ENCODE measurements at regions not wholly inside any gene's neighbourhood (a gene's known extent, or its start where the extent isn't known, plus 50 kb on each side); places are given as distances from the start of the nearest gene placed in this dataset.

DNA sequence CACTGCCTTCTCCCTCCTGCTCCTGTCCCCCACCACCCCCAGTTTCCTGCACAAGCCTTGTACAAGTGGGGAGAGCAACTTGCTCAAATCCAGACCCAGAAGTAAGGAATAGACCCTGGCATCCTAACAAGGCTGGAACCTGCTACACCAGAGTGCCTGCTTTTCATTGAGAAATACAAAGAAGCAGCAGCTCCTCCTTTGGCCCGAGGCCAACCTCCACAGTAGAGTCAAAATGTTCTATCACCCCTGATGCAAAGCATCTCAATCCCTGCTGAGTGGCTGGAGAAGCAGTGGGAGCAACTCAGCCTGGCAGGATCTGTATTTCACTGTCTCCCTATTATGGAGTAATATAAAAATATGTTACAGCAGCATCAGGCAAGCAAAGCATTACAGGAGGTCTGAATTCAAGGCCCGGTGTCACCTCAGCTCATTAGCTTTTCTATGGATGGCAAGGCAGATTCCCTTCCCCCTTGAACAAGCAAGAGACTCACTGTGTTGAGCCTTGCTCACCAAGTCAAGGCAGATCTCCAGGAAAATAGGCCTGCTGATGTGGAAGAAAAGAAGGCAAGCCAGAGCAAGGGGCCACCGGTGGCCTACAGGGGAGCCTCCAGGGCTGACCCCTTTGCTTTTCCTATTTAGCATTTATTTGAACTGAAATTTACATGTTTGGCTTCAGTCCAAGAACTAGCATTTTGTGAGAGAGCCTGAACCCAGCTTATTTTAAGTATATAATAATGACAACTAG lies 186.3 kb upstream of the EGLN3 start:
- H3K36me3 Mint-ChIP-seq (ENCODE audit: low read depth, unreplicated experiment), result no peaks in the 10 kb centered on the region
- TF ChIP-seq, protein P1, sequence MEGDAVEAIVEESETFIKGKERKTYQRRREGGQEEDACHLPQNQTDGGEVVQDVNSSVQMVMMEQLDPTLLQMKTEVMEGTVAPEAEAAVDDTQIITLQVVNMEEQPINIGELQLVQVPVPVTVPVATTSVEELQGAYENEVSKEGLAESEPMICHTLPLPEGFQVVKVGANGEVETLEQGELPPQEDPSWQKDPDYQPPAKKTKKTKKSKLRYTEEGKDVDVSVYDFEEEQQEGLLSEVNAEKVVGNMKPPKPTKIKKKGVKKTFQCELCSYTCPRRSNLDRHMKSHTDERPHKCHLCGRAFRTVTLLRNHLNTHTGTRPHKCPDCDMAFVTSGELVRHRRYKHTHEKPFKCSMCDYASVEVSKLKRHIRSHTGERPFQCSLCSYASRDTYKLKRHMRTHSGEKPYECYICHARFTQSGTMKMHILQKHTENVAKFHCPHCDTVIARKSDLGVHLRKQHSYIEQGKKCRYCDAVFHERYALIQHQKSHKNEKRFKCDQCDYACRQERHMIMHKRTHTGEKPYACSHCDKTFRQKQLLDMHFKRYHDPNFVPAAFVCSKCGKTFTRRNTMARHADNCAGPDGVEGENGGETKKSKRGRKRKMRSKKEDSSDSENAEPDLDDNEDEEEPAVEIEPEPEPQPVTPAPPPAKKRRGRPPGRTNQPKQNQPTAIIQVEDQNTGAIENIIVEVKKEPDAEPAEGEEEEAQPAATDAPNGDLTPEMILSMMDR (IDR thresholded peaks at IDR 0.05; ENCODE audit: unreplicated experiment), result no peak
- no peaks in the 10 kb centered on the region for H3K9me3 Mint-ChIP-seq (ENCODE audit: unreplicated experiment)
- no peak overlapping the region for H3K27ac Mint-ChIP-seq (ENCODE audit: unreplicated experiment)
- no peak overlapping the region for H3K4me3 Mint-ChIP-seq (ENCODE audit: unreplicated experiment)
- no peak for DNase-seq (ENCODE audit: low spot score)
- H3K27me3 Mint-ChIP-seq (ENCODE audit: unreplicated experiment), result peaks cover 1% of the 10 kb centered on the region
- peaks cover 8% of the 10 kb centered on the region for H3K4me1 Mint-ChIP-seq (ENCODE audit: unreplicated experiment)

DNA sequence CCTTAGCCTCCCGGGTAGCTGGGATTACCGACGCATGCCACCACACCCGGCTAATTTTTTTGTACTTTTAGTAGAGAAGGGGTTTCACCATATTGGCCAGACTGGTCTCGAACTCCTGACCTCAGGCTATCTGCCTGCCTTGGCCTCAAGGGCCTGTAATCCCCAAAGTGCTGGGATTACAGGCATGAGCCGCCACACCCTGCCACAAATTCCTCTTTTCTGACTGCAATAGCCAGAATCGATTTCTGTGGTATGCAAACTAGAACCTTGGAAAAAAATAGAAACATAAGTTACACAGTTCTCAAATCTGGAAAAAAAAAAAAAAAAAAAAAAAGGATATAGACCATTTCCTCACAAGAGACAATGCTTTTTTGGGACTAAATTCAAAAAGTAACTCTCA lies 184.6 kb upstream of the EGLN3 start:
- TF ChIP-seq, protein P1 (IDR thresholded peaks at IDR 0.05; ENCODE audit: unreplicated experiment), result no peak
- Mint-ChIP-seq H3K4me1 (ENCODE audit: unreplicated experiment) (peaks cover 8% of the 10 kb centered on the region), H3K9me3 (ENCODE audit: unreplicated experiment) (no peaks in the 10 kb centered on the region), H3K36me3 (ENCODE audit: low read depth, unreplicated experiment) (no peaks in the 10 kb centered on the region), H3K27me3 (ENCODE audit: unreplicated experiment) (no peaks in the 10 kb centered on the region), H3K27ac (ENCODE audit: unreplicated experiment) (no peak overlapping the region), H3K4me3 (ENCODE audit: unreplicated experiment) (no peak overlapping the region)
- DNase-seq (ENCODE audit: low spot score), result no peak

DNA sequence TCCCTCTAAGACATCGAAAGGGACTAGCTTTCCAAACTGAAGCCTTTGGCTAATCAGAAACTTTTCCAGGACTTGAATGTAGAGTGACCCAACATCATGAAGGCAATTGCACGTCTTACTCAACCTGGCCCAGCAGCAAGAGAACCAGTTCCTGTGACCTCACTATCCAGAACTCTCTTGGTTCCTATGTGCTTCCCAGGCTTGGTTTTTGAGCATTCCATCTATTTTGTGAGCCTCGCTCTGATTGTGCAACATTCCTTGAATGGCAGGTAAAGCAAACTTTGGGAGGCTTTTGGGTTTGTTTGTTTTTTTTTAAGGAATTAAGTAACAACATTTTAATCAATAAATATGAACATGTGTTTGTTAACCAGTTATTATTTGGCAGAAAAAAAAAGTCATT lies 183.6 kb upstream of the EGLN3 start:
- TF ChIP-seq, protein P1 (IDR thresholded peaks at IDR 0.05; ENCODE audit: unreplicated experiment), result no peak
- no peak overlapping the region for H3K27ac Mint-ChIP-seq (ENCODE audit: unreplicated experiment)
- H3K27me3 Mint-ChIP-seq (ENCODE audit: unreplicated experiment), result no peaks in the 10 kb centered on the region
- no peaks in the 10 kb centered on the region for H3K36me3 Mint-ChIP-seq (ENCODE audit: low read depth, unreplicated experiment)
- peaks cover 8% of the 10 kb centered on the region for H3K4me1 Mint-ChIP-seq (ENCODE audit: unreplicated experiment)
- H3K4me3 Mint-ChIP-seq (ENCODE audit: unreplicated experiment), result no peak overlapping the region
- no peak for DNase-seq (ENCODE audit: low spot score)
- no peaks in the 10 kb centered on the region for H3K9me3 Mint-ChIP-seq (ENCODE audit: unreplicated experiment)

DNA sequence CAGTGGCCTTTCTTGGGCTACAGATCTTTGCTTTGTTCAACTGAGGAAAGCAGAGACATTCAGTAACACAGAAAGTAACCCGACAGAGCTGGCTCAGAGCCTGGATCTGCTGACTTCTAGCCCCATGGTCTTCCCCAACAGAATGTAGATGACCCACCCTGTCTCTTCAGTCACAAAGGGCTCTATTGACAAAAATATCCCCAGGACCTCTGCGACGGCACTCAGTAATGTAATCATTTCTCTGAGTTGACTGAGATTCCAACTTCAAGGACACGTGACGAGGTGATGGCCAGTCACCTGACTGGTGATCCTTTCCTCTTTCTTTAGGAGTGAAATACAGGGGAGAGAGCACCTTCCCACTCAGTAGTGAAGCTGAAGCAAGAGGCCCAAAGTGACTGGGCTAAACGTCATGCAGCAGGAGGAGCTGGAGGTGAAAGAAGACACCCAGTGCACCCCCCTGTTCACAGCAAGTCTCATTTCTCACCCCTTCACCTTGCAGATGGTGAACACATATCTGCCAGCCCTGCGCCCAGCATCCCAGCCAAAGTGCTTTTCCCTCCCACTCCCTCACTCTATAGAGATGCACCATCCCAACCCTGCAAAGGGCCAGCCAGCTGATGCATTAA lies 179.2 kb upstream of the EGLN3 start:
- Mint-ChIP-seq H3K27me3 (ENCODE audit: unreplicated experiment) (no peaks in the 10 kb centered on the region), H3K27ac (ENCODE audit: unreplicated experiment) (no peak overlapping the region), H3K9me3 (ENCODE audit: unreplicated experiment) (no peaks in the 10 kb centered on the region), H3K36me3 (ENCODE audit: low read depth, unreplicated experiment) (no peaks in the 10 kb centered on the region), H3K4me1 (ENCODE audit: unreplicated experiment) (no peaks in the 10 kb centered on the region), H3K4me3 (ENCODE audit: unreplicated experiment) (no peak overlapping the region)
- TF ChIP-seq, protein P1 (IDR thresholded peaks at IDR 0.05; ENCODE audit: unreplicated experiment), result no peak
- no peak for DNase-seq (ENCODE audit: low spot score)

DNA sequence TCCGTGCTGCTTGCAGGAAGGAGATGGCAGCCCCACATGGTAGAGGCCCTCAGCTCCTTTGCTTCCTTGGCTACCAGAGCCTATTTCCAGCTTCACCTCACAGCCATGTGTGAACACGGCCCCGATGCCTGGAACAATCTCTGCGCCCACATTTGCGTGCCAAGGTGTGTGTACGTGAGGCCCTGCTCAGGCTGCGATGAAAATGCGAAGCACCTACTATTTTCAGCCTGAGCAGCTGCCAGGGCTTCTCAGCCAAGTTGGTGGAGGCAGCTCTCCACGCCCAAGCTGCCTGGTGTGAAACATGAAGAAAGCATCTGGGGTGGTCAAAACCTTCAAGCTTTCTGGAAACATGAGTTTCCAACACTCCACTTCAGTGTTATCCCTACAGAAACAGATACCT lies 177.8 kb upstream of the EGLN3 start:
- no peaks in the 10 kb centered on the region for H3K4me1 Mint-ChIP-seq (ENCODE audit: unreplicated experiment)
- no peaks in the 10 kb centered on the region for H3K27me3 Mint-ChIP-seq (ENCODE audit: unreplicated experiment)
- no peak for DNase-seq (ENCODE audit: low spot score)
- TF ChIP-seq, protein P1 (IDR thresholded peaks at IDR 0.05; ENCODE audit: unreplicated experiment), result no peak
- no peaks in the 10 kb centered on the region for H3K9me3 Mint-ChIP-seq (ENCODE audit: unreplicated experiment)
- no peak overlapping the region for H3K4me3 Mint-ChIP-seq (ENCODE audit: unreplicated experiment)
- no peaks in the 10 kb centered on the region for H3K36me3 Mint-ChIP-seq (ENCODE audit: low read depth, unreplicated experiment)
- no peak overlapping the region for H3K27ac Mint-ChIP-seq (ENCODE audit: unreplicated experiment)
